ENCODE measurements at regions not wholly inside any gene's neighbourhood (a gene's known extent, or its start where the extent isn't known, plus 50 kb on each side); places are given as distances from the start of the nearest gene placed in this dataset.

- TF ChIP-seq POLR2AphosphoS5 (IDR thresholded peaks at IDR 0.05), result no peak
- no peak for TF ChIP-seq CTCF (IDR thresholded peaks at IDR 0.05)
These were observed 665.0 kb downstream of the OTOL1 start for GRCh38 chr3:162161595-162161994.
